NCI-H748 treated with DMSO at 0.1 percent for 48 hours (cell line): ENCODE measurements at regions not wholly inside any gene's neighbourhood (a gene's known extent, or its start where the extent isn't known, plus 50 kb on each side); places are given as distances from the start of the nearest gene placed in this dataset.

Experiments used
- DNase-seq: peaks from one replicate; lab custom pipeline; 2025; lab: John Stamatoyannopoulos, UW

- DNase-seq: no peak
Observed at GRCh38 chr11:96614101-96614500, 224.3 kb downstream of the JRKL start.

- DNase-seq: no peak
Observed at GRCh38 chr11:96614846-96615245, 225.0 kb downstream of the JRKL start.

GRCh38 chr11:96620464-96621044, 230.7 kb downstream of the JRKL start:
- no peak for DNase-seq

GRCh38 chr11:96621161-96621560, 231.3 kb downstream of the JRKL start:
- DNase-seq: no peak

- DNase-seq: no peak
Observed at GRCh38 chr11:96622026-96622634, 232.3 kb downstream of the JRKL start.

- no peak for DNase-seq
Observed at GRCh38 chr11:96624126-96624525, 234.3 kb downstream of the JRKL start.

GRCh38 chr11:96627376-96627775, 237.6 kb downstream of the JRKL start:
- DNase-seq: no peak

GRCh38 chr11:96635655-96636054, 245.8 kb downstream of the JRKL start:
- DNase-seq: no peak

- DNase-seq: no peak
Observed at GRCh38 chr11:96641261-96641660, 251.4 kb downstream of the JRKL start.

GRCh38 chr11:96642583-96642982, 252.8 kb downstream of the JRKL start:
- DNase-seq: no peak

- no peak for DNase-seq
Observed at GRCh38 chr11:96643173-96643572, 253.4 kb downstream of the JRKL start.

- DNase-seq: no peak
Observed at GRCh38 chr11:96647621-96648020, 257.8 kb downstream of the JRKL start.

GRCh38 chr11:96648991-96649390, 259.2 kb downstream of the JRKL start:
- DNase-seq: no peak

GRCh38 chr11:96652516-96652915, 262.7 kb downstream of the JRKL start:
- DNase-seq: no peak

GRCh38 chr11:96655474-96655873, 265.7 kb downstream of the JRKL start:
- no peak for DNase-seq

GRCh38 chr11:96658436-96658835, 268.6 kb downstream of the JRKL start:
- no peak for DNase-seq

- DNase-seq: no peak
Observed at GRCh38 chr11:96664110-96664509, 274.3 kb downstream of the JRKL start.

GRCh38 chr11:96680211-96681018, 290.6 kb downstream of the JRKL start:
- no peak for DNase-seq

GRCh38 chr11:96681019-96681716, 291.4 kb downstream of the JRKL start:
- no peak for DNase-seq

GRCh38 chr11:96694338-96694737, 304.5 kb downstream of the JRKL start:
- no peak for DNase-seq

- DNase-seq: no peak
Observed at GRCh38 chr11:96696731-96697130, 306.9 kb downstream of the JRKL start.

GRCh38 chr11:96697466-96697865, 307.7 kb downstream of the JRKL start:
- no peak for DNase-seq

- no peak for DNase-seq
Observed at GRCh38 chr11:96704847-96705246, 315.0 kb downstream of the JRKL start.
